ENCODE measurements at regions not wholly inside any gene's neighbourhood (a gene's known extent, or its start where the extent isn't known, plus 50 kb on each side); places are given as distances from the start of the nearest gene placed in this dataset.

- TF ChIP-seq EZH2 (IDR thresholded peaks at IDR 0.05; ENCODE audit: low read depth) (no peak), CTCF (conservative IDR thresholded peaks at IDR 0.05) (no peak)
These were observed 147.9 kb upstream of the SAMSN1 start for GRCh38 chr21:14693997-14694396.
